ENCODE measurements at regions not wholly inside any gene's neighbourhood (a gene's known extent, or its start where the extent isn't known, plus 50 kb on each side); places are given as distances from the start of the nearest gene placed in this dataset.

- Histone ChIP-seq H3K4me1 (no peaks in the 10 kb centered on the region), H3K27ac (no peak overlapping the region), H3K36me3 (no peaks in the 10 kb centered on the region), H3K9me3 (no peaks in the 10 kb centered on the region), H3K4me3 (no peak overlapping the region), H3K27me3 (peaks cover 0 to 5% (median 0%) of the 10 kb centered on the region in 7 donors)
- intact Hi-C loops (cut with DNase I), result no loop called here
- ATAC-seq, result no peak
- TF ChIP-seq, protein P1, sequence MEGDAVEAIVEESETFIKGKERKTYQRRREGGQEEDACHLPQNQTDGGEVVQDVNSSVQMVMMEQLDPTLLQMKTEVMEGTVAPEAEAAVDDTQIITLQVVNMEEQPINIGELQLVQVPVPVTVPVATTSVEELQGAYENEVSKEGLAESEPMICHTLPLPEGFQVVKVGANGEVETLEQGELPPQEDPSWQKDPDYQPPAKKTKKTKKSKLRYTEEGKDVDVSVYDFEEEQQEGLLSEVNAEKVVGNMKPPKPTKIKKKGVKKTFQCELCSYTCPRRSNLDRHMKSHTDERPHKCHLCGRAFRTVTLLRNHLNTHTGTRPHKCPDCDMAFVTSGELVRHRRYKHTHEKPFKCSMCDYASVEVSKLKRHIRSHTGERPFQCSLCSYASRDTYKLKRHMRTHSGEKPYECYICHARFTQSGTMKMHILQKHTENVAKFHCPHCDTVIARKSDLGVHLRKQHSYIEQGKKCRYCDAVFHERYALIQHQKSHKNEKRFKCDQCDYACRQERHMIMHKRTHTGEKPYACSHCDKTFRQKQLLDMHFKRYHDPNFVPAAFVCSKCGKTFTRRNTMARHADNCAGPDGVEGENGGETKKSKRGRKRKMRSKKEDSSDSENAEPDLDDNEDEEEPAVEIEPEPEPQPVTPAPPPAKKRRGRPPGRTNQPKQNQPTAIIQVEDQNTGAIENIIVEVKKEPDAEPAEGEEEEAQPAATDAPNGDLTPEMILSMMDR (IDR thresholded peaks at IDR 0.05), result no peak
- WGBS, 2 donors, result 70 to 83% methylated on average over 1 of the region's 1 CpG
- DNase-seq, result no peak
These were observed 328.9 kb upstream of the PPP2R3A start for GRCh38 chr3:135636596-135636995.

DNA sequence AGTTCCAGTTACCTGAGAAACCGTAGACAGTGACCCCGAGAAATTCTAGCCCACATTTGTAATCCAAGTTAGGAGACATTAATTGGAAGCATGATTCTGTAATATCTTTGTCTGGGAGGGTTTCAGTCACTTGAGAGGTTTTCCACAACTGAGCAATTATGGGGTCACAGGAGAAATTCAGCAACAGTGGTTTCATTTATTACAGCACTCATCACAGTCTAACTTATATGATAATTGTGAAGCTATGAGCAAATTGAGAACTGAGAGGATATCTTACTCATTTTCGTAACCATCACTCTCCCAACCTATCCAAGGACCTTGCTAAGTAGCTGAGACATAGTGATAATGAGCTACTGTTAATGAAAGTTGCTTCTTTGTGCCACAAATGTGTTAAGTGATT lies 328.5 kb upstream of the PPP2R3A start:
- no peak overlapping the region for H3K27ac ChIP-seq
- H3K27me3 ChIP-seq, result peaks cover 0 to 5% (median 0%) of the 10 kb centered on the region in 7 donors

DNA sequence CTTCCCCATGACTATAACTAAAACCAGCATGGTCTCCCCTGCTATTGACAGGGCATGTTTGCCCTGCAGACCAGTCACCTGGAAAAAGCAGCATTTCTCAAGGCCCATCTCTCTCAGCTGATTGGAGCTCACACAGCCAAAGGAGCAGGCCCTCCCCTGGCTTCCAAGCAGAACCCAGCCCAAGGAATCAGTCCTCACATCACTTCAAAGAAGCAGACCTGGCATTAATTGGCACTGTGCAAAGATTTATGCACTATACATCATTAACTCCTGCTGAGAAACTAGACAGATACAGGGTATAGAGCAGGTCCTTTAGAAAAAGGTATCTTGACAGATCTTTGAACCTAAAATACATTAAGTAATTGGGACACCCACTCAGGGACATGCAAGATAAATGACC lies 323.8 kb upstream of the PPP2R3A start:
- Histone ChIP-seq H3K27ac (no peak overlapping the region), H3K4me3 (no peak overlapping the region), H3K9me3 (peaks cover 0 to 10% (median 0%) of the 10 kb centered on the region in 11 donors), H3K27me3 (no peaks in the 10 kb centered on the region), H3K36me3 (no peaks in the 10 kb centered on the region), H3K4me1 (no peaks in the 10 kb centered on the region)
- DNase-seq (no peak), ATAC-seq (no peak)
- TF ChIP-seq, protein P1 (IDR thresholded peaks at IDR 0.05), result no peak
- intact Hi-C loops (cut with DNase I), result no loop called here

More for the DNA sequence above, 328.5 kb upstream of the PPP2R3A start:
- no peaks in the 10 kb centered on the region for H3K36me3 ChIP-seq
- H3K9me3 ChIP-seq, result no peaks in the 10 kb centered on the region
- ATAC-seq (no peak), DNase-seq (no peak)
- no peak overlapping the region for H3K4me3 ChIP-seq
- TF ChIP-seq, protein P1 (IDR thresholded peaks at IDR 0.05), result no peak
- H3K4me1 ChIP-seq, result no peaks in the 10 kb centered on the region
- 73 to 79% methylated on average over 3 of the region's 3 CpGs for WGBS, 2 donors
- intact Hi-C loops (cut with DNase I), result no loop called here

DNA sequence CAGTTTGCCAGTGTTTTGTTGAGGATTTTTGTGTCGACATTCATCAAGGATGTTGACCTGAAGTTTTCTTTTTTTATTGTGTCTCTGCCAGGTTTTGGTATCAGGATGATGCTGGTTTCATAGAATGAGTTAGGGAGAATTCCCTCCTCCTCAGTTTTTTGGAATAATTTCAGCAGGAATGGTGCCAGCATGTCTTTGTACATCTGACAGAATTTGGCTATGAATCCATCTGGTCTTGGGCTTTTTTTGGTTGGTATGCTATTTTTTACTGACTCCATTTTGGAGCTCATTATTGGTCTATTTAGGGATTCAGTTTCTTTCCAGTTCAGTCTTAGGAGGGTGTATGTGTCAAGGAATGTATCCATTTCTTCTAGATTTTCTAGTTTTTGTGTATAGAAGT lies 320.0 kb upstream of the PPP2R3A start:
- TF ChIP-seq, protein P1 (IDR thresholded peaks at IDR 0.05), result no peak
- ATAC-seq, result no peak
- H3K27me3 ChIP-seq, result no peaks in the 10 kb centered on the region
- H3K36me3 ChIP-seq, result no peaks in the 10 kb centered on the region
- 67 to 70% methylated on average over 1 of the region's 1 CpG for WGBS, 2 donors
- H3K27ac ChIP-seq, result no peak overlapping the region
- intact Hi-C loops (cut with DNase I), result no loop called here
- H3K4me3 ChIP-seq, result no peak overlapping the region
- DNase-seq, result no peak
- H3K9me3 ChIP-seq, result peaks cover 0 to 21% (median 0%) of the 10 kb centered on the region in 11 donors
- no peaks in the 10 kb centered on the region for H3K4me1 ChIP-seq
